Loucy (cell line): ENCODE measurements at regions not wholly inside any gene's neighbourhood (a gene's known extent, or its start where the extent isn't known, plus 50 kb on each side); places are given as distances from the start of the nearest gene placed in this dataset.

ENCODE experiments used
- H2AFZ ChIP-seq: fragments of 200-600 bp; sonication (generic); 2 replicates; pipeline ENCODE4 v1.6.0; 2016; ENCODE audit warnings: antibody characterized with exemption, mild to moderate bottlenecking, low read length, moderate library complexity
- H3F3A ChIP-seq: fragments of 200-600 bp; 2 replicates; pipeline ENCODE4 v1.6.0; 2016; ENCODE audit warnings: antibody characterized with exemption, low read depth, mild to moderate bottlenecking
- H3K27me3 ChIP-seq: fragments of 200-600 bp; sonication (generic); 2 replicates; pipeline ENCODE4 v1.6.1; 2014; ENCODE audit warnings: low read length, mild to moderate bottlenecking; ENCODE audit not compliant: insufficient read depth, poor library complexity, severe bottlenecking
- H3K36me3 ChIP-seq: fragments of 200-600 bp; sonication (generic); 2 replicates; pipeline ENCODE4 v1.6.1; 2016; ENCODE audit warnings: low read length; ENCODE audit not compliant: insufficient read depth
- H3K4me1 ChIP-seq: fragments of 200-600 bp; sonication (generic); 2 replicates; pipeline ENCODE4 v1.5.1; 2014; ENCODE audit warnings: low read length, mild to moderate bottlenecking; ENCODE audit not compliant: insufficient read depth, poor library complexity, severe bottlenecking
- H3K4me2 ChIP-seq: fragments of 200-600 bp; sonication (generic); 2 replicates; pipeline ENCODE4 v1.6.0; 2014; ENCODE audit warnings: antibody characterized with exemption, low read length, low read depth, mild to moderate bottlenecking; ENCODE audit not compliant: poor library complexity, severe bottlenecking
- H3K4me3 ChIP-seq: fragments of 200-600 bp; sonication (generic); 2 replicates; pipeline ENCODE4 v1.5.1; 2014; ENCODE audit warnings: low read length, mild to moderate bottlenecking, mixed read lengths; ENCODE audit not compliant: poor library complexity, severe bottlenecking
- H3K79me2 ChIP-seq: fragments of 200-600 bp; sonication (generic); 2 replicates; pipeline ENCODE4 v1.6.1; 2014; ENCODE audit warnings: low read length; ENCODE audit not compliant: insufficient read depth
- H3K9ac ChIP-seq: fragments of 200-600 bp; sonication (generic); 2 replicates; pipeline ENCODE4 v1.6.0; 2014; ENCODE audit warnings: mild to moderate bottlenecking, low read depth, low read length, moderate library complexity; ENCODE audit not compliant: poor library complexity, severe bottlenecking
- H3K9me2 ChIP-seq: fragments of 200-600 bp; sonication (generic); replicated peaks from 2 replicates; pipeline ENCODE4 v1.6.1; 2016; ENCODE audit warnings: low read depth, low read length, mixed read lengths
- H3K9me3 ChIP-seq: fragments of 200-600 bp; sonication (generic); 2 replicates; pipeline ENCODE4 v1.6.1; 2014; ENCODE audit warnings: mild to moderate bottlenecking, antibody characterized with exemption, low read length, low read depth; ENCODE audit not compliant: insufficient read depth
- H4K20me1 ChIP-seq: fragments of 200-600 bp; sonication (generic); 2 replicates; pipeline ENCODE4 v1.6.0; 2014; ENCODE audit warnings: antibody characterized with exemption, low read length, mild to moderate bottlenecking; ENCODE audit not compliant: insufficient read depth, poor library complexity, severe bottlenecking
- EZH2phosphoT487 ChIP-seq: fragments of 200-600 bp; IDR thresholded peaks from 2 replicates; pipeline ENCODE4 v1.6.1; 2018; ENCODE audit warnings: antibody characterized with exemption, mild to moderate bottlenecking, moderate library complexity, borderline replicate concordance
- TF ChIP-seq, protein P1 (sequence below): fragments of 200-600 bp; sonication (generic); conservative IDR thresholded peaks from 2 replicates; pipeline ENCODE4 v1.5.1; 2014; ENCODE audit warnings: mild to moderate bottlenecking, antibody characterized with exemption, low read length

- no peaks in the 10 kb centered on the region for H3K27me3 ChIP-seq
- H3K9ac ChIP-seq = no peak overlapping the region
- no peaks in the 10 kb centered on the region for H3K4me1 ChIP-seq
- no peaks in the 10 kb centered on the region for H3K9me2 ChIP-seq
- H2AFZ ChIP-seq = no peak overlapping the region
- no peaks in the 10 kb centered on the region for H3K36me3 ChIP-seq
- H3K4me3 ChIP-seq = no peak overlapping the region
- TF ChIP-seq, protein P1, sequence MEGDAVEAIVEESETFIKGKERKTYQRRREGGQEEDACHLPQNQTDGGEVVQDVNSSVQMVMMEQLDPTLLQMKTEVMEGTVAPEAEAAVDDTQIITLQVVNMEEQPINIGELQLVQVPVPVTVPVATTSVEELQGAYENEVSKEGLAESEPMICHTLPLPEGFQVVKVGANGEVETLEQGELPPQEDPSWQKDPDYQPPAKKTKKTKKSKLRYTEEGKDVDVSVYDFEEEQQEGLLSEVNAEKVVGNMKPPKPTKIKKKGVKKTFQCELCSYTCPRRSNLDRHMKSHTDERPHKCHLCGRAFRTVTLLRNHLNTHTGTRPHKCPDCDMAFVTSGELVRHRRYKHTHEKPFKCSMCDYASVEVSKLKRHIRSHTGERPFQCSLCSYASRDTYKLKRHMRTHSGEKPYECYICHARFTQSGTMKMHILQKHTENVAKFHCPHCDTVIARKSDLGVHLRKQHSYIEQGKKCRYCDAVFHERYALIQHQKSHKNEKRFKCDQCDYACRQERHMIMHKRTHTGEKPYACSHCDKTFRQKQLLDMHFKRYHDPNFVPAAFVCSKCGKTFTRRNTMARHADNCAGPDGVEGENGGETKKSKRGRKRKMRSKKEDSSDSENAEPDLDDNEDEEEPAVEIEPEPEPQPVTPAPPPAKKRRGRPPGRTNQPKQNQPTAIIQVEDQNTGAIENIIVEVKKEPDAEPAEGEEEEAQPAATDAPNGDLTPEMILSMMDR = no peak
- no peak for TF ChIP-seq EZH2phosphoT487
- H4K20me1 ChIP-seq = no peaks in the 10 kb centered on the region
- no peaks in the 10 kb centered on the region for H3K9me3 ChIP-seq
- H3F3A ChIP-seq = no peaks in the 10 kb centered on the region
- H3K4me2 ChIP-seq = no peak overlapping the region
- H3K79me2 ChIP-seq = no peaks in the 10 kb centered on the region
Observed at GRCh38 chr10:105466521-105466920, 825.4 kb downstream of the SORCS3 start.

DNA sequence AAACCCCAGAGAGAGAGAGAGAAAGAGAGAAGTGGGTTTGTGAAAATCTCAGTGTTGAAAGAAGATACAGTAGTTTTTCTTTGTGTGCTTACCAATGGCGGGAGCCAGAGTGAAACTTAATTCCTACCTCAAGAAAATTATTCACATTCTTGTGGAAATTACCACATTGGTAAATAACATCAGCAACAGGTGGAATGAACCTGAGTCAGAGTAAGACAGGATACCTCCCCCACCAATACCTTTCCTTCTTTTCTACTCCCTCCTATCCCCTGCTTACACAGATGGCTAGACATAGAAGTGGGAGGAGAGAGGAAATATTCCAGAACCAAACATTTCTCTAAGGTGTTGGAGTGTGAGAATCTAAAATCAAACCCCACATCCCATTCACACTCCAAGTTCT, 793.9 kb downstream of the SORCS3 start:
- H3K79me2 ChIP-seq = no peaks in the 10 kb centered on the region
- no peaks in the 10 kb centered on the region for H3K36me3 ChIP-seq
- H3K9me2 ChIP-seq = no peaks in the 10 kb centered on the region
- no peak overlapping the region for H3K4me2 ChIP-seq
- no peaks in the 10 kb centered on the region for H3K4me1 ChIP-seq
- H4K20me1 ChIP-seq = no peaks in the 10 kb centered on the region
- H3F3A ChIP-seq = no peaks in the 10 kb centered on the region
- H3K27me3 ChIP-seq = no peaks in the 10 kb centered on the region
- no peak overlapping the region for H3K4me3 ChIP-seq
- TF ChIP-seq, protein P1 = no peak
- no peak for TF ChIP-seq EZH2phosphoT487
- no peak overlapping the region for H3K9ac ChIP-seq
- H2AFZ ChIP-seq = no peak overlapping the region
- H3K9me3 ChIP-seq = no peaks in the 10 kb centered on the region

DNA sequence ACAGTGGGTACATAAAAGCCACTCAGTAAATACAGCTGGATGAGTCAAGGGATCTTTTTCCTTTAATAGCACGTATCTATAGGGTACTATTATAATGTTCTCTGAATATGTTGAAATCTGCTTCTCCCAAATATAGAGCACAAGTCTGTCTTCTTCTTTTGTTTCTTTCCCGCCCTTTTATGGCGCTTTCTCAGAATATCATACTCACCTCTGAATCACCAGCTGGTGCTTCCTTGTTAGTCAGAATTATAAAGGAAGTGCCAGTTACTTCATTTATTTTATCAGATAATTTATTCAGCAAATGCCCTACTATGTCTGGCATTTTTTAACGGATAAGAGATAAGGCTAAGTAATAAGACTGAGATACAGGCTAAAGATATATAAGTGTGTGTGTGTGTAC, 772.9 kb downstream of the SORCS3 start:
- no peaks in the 10 kb centered on the region for H3K9me2 ChIP-seq
- no peaks in the 10 kb centered on the region for H3F3A ChIP-seq
- H2AFZ ChIP-seq = no peak overlapping the region
- no peaks in the 10 kb centered on the region for H3K4me1 ChIP-seq
- no peaks in the 10 kb centered on the region for H3K79me2 ChIP-seq
- H3K9me3 ChIP-seq = no peaks in the 10 kb centered on the region
- no peaks in the 10 kb centered on the region for H4K20me1 ChIP-seq
- no peak overlapping the region for H3K4me3 ChIP-seq
- H3K36me3 ChIP-seq = no peaks in the 10 kb centered on the region
- TF ChIP-seq, protein P1 = no peak
- no peak for TF ChIP-seq EZH2phosphoT487
- no peaks in the 10 kb centered on the region for H3K27me3 ChIP-seq
- H3K4me2 ChIP-seq = no peak overlapping the region
- no peak overlapping the region for H3K9ac ChIP-seq
